ENCODE measurements at regions not wholly inside any gene's neighbourhood (a gene's known extent, or its start where the extent isn't known, plus 50 kb on each side); places are given as distances from the start of the nearest gene placed in this dataset.

DNA sequence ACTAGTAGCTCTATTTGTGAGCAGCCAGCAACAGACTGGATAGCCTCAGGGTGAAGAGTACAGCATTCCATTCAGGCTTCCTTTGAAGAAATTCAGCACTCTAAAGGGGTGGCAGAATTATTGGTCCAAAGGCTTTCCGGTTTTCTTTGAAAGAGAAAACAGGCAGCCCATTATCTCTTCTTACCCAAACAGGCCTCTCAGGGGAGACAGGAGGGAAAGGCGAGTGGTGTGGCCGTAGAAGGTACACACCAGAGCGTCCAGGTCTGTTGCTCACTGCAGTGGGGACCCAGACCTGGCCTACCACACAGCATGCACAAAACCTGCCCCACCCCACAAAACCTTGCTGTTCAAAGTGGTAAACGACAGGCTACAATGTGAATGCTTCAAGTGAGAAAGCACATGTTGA lies 83.3 kb downstream of the ZNF608 start:
- DNase-seq = no peak

DNA sequence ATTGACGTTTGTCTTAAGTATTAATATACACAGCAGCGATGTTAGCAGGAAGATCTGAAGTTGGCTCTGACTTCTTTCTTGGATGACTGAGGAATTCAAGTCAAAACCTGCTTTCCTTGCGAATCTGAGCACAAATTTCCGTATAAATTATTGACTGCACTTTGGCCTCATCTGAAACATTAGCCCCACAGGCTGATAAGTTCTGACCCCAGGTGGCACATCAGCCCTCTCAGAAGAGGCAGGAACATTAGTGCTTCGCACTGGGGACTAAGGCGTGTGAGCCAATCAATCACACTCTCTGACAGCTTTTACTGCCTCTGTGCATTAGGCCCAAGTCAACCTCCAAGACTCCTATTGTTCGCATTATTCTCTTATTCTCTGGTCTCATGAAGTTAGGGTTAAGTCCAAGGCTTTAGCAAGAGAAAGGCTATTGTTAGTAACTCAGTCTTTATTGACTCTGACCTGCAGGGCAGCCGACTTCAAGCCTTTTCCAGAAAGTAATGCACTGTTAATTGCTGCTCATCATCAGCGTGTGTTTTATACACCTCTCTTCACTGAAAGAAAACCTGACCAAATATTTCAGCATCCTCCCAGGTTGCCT lies 84.2 kb downstream of the ZNF608 start:
- no peak for DNase-seq

DNA sequence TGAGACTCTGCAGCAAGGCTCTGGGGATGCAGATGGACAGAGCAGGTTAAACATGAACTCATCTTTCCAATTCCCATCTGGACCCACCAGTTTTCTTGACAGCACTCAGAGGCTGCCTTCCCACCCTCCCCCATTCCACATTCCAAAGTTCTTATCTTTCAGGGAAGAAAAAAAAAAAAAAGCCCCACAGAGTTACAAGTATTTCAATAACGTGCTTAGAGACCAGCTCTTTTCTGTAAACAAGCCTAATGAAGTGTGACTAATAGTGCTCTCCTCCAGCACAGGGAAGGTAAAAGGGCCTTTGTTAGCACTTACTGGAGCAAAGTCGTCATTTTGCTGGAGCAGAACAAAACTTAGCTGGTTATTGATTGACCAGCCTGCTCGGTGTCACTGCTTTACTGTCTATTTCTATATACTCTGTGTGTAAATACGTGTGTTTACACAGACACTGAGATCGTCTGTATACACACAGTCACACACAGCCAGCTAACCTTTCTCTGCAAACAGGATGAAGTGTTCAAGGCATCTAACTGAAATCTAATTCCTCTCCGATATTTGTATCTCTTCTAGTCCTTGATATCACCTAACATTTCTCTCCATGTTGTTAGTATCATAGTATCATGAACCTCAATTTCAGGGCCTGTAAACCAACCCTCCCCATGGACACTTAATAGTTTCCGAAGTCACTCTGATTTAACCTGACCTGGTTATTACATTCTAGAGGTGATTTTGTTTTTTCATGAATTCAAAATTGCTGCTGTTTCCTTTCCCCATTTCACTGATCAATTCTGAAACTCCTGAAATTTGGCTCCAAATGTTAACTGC lies 84.9 kb downstream of the ZNF608 start:
- no peak for DNase-seq

DNA sequence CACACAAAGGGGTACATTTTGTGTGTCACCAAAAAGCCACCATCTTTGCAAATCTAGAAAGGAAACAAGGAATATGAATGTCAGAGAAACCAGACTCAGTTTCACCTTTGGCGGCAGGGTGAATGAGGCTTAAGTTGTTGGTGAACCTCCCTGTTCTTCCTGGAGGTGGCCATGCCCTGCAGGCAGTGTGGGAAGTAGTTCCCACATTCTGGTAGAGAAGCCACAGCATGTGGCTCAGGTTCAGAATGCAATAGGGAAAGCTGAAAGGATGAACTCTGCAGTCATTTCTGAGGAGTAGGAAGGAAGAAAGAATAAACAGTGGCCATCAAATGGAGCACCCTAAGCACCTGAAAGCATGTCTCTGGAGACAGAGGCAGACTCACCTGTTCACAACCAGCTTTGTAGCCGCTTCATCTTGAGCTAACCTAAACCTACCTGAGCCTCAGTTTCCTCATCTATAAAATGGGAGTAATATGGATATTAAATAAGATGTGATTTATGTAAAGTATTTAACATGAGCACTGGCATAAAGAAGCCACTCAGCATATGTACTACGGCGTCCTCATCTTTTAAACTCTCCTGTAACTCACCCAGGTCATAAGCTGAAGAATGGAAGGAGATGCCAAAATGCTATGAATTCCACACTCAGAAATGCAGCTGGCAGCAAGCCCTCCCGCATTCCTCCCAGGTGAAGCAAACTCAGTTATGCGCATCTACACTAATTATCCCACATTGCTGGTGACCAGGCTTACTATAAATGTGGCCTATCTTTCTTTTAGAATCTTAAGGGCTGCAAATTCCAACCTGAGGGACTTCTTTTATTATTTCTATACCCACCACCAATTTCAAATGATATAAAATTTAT lies 86.0 kb downstream of the ZNF608 start:
- no peak for DNase-seq

DNA sequence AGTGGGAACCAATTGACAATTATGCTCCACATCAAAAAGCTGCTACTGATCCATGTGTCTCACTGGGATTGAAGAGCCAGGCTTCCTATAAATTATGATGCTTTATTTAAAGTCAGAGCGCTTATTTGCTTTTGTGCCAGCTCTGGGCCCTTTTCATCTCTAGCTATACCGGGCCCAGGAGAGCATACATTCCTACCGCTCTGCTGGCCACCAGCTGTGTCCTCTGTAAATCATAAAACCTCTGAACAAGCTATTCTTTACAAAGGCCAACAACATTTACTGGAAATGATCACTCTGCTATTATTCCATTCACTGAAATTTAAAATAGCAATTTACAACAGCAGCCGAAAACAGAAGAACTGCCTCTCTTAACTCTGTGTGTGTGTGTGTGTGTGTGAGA lies 86.6 kb downstream of the ZNF608 start:
- DNase-seq = no peak

DNA sequence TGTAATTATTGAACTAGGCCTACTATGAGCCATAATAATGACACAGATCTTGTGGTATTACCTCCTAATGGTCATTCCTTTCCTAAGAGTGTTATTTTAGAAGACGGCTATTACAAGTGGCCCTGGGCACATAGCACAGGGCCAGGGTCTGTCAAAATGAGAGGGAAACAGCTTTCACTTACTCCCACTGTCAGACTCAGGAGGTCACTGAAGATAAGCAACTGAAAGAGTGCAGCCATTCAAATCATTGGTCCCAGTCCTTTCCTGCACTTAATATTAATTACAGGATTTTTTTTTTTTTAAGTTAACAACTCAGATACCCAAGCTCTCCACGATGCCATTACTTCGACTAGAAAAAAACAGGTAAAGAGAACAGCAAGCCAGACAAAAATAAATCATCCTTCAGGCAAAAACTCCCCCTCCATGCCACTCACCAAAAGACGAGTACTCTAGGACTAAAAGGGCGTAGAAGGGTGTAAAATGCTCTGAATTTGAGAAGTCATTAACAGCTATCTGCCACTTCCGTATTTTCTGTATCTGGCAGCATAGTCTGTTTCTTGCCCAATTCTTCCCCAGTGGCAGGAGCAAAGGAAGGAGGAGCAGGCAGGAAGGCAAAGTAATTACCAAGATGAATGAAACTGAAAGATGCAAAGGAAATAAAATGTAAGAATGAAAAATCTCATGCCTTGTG lies 87.4 kb downstream of the ZNF608 start:
- no peak for DNase-seq

DNA sequence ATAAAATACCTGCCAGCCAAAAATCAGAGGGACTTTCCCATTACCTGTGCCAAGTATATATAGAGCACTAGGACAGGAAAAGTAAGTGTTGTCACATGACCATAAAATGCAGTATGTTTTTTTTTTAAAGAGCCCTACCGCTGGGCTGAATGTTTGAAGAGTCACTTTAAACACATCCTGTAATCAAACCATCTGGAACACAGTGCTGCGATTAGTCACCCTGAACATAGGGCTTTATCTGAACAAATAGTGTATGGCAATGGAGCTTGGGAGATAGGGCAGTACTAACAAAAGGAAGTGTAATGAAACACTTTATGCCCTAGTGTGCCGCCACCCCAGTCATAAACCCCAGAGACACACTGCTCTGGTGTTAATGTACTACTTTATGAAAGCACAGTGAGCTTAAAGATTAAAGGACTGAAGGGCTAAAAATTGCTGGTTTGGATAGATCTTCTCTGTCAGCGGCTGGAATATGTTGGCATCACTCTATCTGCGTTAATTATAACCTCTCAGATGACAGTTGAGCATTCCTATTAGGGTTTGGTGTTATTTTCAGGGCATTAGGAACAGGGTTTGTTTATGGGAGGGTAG lies 90.4 kb downstream of the ZNF608 start:
- DNase-seq = no peak

DNA sequence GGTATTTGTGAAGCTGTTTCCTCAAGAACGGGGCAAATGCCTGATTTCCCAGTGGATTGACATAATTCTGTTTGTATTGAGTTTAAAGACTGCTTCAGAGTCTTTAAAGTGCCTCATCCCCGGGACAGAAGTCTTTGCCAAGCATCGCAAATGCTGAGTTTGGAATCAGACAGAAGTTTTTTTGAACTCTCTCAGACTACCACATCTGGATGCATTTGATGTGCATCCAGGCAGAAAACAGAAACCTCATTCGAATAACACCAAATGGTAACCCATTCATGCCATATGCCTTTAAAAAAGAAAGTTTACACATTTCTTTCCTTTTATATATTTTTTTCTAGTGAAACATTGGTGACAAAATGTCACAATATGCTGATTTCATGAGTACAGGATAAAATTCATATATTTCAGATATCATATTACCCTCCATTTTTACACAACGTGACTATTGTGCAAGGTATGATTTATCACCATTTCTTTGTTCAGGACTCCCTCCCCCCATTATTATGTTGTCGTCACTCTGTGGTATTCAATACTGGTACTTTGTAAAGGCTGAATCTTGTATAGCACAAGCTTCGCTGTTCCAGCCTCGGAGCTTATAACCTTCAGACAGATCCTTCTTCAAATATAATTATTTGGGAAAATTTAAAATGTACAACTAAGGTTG lies 91.1 kb downstream of the ZNF608 start:
- DNase-seq = no peak

DNA sequence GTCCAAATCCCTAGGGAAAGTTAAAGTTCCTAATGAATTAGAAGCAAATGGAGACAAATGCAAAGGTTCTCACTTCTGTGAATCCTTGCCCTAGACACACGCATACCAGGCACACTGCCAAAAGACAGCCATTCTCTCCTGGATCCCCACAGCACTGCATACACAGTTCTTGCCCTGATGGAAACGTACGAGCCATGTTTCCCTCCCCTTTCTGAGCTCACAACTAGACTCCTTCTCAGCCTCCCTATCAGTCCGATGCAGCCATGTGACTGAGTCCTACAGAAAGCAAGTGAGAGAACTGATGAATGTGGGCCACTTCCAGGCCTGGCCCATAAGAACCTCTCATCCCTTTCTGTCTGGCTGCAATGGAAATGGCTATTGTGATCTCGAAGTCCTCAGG lies 92.0 kb downstream of the ZNF608 start:
- DNase-seq = no peak

DNA sequence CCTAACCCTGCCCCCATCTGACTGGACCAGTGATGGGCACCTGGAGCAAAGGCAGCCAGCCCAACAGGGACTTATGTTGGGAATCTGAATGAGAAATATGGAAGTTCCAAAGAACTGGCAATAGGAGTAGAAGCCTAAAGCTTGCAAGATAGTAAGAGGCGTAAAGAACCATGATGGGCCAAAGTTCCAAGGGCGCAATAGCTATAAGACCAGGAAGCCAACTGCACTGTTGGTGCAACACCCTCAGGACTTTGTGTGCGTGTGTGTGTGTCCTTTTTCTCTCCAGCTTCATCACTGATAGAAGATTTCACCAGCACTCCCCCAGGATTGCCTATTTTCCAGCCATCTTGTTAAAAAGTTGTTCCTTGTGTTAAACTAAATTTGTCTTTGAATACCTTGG lies 92.8 kb downstream of the ZNF608 start:
- DNase-seq = no peak

DNA sequence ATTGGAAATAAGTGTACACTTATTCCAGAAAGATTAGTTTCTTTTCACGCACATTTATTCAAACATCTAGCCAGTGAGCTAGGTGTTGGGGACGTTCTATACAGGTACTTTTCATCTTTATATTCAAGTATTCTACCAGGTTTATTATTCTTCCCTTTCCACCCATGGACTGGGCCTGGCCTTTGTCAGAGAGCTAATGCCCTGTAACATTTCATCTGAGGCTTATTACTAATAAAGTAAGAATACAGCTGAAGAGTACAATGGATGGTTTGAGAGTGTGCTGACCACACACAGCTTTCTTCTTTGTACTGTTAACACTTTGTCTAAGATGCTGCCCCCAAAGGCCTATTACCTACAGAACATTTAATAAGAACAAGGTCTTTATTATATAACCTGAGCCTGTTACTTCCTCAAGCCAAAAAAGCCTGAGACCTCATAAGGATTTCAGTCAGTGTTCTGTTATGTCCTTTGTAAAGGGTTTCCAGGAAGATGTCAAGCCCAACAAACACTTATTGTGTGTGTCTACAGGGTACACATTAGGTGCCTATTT lies 93.5 kb downstream of the ZNF608 start:
- no peak for DNase-seq

DNA sequence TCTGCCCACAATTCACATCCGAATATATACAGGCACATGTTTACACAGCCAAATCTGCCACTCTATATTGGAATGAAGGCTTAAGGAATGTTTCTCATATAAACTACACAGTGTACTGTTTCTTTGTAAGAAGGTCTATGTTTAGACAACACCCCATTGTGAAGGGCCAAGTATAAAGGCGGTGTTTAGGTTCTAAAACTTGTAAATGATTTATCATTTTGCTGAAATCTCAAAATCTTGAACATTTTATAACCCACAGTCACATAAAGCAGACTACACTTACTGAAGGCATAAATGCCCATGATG lies 94.0 kb downstream of the ZNF608 start:
- no peak for DNase-seq

DNA sequence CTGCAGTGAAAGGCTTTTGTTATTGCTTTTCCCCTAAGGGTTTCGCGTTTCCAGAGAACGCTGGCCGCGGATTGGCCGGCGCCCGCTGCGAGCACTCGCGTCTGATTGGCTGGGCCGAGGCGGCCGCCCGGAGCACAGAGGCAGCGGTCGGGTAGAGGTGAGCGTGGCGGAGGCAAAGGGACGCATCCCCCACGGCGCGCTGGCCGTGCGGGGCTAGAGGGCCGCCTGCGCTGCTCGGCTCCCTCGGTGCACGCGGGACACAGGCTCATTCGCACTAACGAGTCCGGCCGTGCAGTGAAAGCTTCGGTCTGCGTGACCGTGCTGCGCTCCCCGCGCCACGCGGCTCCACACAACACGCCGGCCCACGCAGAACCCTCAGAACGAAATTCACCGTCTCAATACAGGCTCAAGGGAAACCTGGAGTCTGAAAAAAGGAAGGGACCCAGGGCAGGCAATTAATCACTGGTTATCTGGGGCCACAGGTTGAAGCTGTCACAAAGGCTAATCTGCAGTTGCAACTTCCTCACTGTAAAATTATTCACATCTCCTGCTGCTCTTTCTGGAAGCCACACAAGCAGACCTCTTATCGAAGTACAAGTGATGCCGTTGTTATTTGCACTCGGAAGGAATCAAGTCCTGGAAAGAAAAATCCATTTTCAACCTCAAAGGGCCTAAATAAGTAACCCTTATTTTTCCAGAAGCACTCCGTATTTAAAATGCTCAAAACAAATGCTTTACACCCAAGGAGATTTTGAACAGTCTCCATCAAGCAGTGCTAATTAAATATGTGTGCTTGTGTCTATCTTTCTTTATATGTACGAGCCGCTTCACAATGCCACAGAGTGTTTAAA lies 94.6 kb downstream of the ZNF608 start:
- DNase-seq = peak; percentile 90

DNA sequence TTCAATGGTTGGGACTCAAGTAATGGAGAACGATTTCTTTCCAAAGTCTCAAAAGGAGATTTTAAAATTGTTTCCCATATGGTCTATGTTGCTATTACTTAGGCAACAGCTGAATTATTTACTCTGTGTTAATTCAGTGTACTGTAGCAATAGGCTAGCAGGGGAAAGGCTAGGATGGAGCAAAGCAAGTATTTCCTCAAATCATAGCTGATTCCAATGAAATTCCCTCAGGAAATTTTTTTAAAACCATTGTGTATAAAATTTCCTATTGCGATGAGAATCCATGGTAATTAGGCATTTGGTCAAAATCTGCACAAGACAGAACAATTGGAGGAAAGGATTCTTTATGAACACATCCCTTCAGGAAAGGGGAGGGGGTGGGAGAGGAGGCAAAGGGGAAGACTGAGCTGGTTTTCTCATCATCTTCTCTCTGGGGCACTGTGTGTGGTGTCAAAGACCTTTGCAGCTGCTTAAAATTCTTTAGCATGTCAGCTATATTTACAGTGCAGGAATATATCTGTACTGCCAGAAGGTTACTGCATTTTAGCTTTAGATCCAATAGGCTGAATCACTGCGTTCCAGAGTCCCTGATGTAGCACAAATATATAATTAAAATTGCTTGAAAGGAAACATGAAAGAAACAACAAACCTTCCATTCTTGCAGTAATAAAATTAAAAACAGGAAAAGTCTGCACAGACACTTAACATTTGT lies 95.3 kb downstream of the ZNF608 start:
- no peak for DNase-seq

DNA sequence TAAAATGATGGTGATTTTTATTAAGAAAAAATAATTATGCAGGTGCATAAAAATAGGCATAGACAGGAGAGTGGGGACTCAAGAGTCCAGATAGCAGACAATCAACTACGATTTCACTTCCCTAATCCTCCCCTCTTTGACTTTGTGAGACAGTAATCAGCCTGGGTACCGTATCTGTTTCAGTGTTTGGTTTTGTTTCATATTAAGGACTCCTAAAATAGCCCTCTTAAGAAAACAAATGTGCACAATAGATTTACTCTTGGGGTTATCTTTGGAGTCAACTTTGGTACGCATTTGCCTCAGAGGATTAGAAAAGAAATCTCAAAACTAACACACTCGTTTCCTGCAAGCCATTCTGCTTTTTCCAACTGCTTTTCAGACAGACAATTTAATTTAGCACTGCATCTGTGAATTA lies 96.3 kb downstream of the ZNF608 start:
- no peak for DNase-seq

DNA sequence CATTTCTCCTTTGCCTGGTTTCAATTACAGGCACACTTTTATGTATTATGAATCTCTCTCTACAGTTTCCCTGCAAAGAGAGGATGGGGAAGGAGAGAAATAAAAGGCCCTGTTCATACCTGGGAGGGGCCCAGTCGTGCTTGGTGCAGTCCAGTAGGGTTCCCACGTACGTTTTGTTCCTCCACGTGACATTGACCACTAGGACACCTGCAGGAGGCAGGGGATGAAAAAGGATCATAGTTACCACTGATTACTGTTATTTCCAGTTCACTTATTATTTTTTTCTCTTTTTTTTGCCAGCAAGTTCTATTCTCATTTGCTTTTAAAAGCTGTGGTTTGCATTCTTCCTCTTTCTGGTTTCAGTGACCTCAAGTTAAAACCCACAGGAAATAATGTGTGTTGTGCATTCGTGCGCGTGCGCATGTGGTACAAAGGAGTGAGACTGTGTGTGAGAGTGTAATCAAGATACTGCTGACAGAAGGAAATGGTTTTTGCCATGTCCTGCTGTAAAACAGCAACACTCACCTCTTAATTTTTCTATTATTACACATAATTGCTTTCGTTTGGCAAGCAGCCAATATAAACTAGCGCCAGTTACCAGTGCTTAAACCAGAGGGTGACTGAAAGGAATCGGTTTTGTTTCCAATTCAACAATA lies 96.8 kb downstream of the ZNF608 start:
- DNase-seq = no peak

DNA sequence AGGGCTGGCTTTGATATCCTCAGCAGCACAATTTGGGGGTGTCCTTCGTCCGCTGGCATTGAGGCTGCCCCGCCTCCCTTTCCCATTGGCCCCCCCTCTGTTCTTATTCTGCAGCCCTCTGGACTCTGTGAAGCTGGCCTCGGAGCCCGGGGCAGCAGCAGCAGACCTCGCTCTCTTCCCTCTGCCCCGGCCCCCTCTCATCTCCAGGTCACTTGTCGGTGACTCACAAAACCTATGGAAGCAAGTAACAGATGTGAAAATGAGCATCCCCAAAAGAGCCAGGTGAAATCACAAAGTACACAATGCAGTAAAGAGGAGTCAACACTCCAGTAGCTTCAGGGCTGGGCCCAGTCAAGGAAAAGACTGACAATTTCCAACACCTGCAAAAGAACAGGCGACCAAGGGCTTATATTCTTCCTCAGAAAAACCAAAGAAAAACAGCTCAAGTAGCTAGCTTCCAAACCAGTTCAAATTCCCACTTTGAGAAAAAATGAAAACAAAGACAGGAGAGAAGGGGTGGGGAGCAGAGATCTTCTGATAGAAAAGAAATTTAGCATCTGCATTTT lies 97.5 kb downstream of the ZNF608 start:
- DNase-seq = no peak

DNA sequence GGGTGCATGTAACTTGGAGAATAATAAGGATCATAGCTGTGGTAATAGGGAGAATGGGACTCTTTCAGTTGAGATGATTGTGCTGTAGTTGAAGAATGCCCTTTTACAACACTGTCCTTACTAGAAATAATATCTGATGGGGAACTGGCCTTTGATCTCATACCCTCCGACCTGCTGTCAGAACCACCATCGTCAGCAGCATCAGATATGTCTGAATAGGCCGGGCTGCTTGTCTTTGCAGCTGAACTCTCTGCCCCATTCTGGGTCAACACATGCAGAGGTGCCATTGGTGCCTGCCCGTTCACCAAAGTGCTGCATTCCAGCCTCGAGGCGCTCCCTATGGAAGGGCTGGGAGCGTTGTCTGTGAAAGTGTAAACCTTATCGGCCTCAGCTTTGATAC lies 99.1 kb downstream of the ZNF608 start:
- DNase-seq = no peak

DNA sequence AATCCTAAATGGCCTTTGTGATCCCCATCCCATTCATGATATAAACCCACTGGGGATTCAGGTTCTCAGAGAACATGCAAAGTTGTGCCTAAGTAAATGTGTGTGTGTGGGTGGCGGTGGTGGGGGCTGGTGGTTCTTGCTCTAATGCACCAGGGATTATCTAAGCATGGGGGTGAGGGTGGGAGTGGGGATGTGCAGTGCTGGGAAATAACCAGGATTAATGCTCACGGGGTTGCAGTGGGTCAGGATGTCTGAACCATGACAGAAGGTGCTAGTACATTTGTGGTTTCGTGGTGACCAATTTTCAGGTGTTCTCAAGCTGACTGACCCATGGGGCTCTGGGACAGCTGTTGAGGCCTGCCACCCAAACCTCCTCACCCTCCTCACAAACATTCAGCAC lies 101.0 kb downstream of the ZNF608 start:
- no peak for DNase-seq

DNA sequence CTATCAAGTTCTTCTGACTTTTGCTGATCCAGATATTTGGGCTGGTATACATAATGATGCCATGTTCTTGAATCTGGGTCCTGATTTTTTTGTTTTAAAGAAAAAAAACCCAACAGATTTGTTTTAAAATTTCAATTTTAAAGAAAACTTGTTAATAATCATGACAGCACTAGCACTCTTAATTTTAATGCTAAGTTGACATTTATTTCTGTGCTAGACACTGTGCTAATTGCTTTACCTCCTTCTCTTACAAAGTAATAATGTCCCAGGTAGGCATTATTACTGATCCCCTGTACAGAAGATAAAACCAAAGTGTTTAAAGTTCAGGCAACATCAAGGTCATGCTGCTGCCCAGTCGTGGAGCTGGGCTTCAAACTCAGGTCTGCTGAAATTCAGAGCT lies 101.9 kb downstream of the ZNF608 start:
- DNase-seq = no peak
